Keratinocyte (primary cell): ENCODE measurements at regions not wholly inside any gene's neighbourhood (a gene's known extent, or its start where the extent isn't known, plus 50 kb on each side); places are given as distances from the start of the nearest gene placed in this dataset.
"Not testable (repeated sequence)": the region's sequence is repeated elsewhere in the genome, so short reads cannot be mapped to it uniquely, and the experiment has no call there.

Experiments used
- EZH2 ChIP-seq: IDR thresholded peaks from one replicate; pipeline ENCODE4 v1.6.1; 2012; ENCODE audit warnings: inconsistent platforms, mild to moderate bottlenecking, low read length, moderate library complexity
- TF ChIP-seq, protein P1 (sequence below), 3 experiments: IDR thresholded peaks in 1 of 3; conservative IDR thresholded peaks in 1 of 3; optimal IDR thresholded peaks in 1 of 3; 2 replicates in 2 of 3; 3 replicates in 1 of 3; pipeline versions ENCODE3 to v1.5.1; 2011; ENCODE audit warnings: low read length in 3 of 3, mild to moderate bottlenecking in 3 of 3, moderate library complexity in 2 of 3, control low read depth in 1 of 3, inconsistent platforms in 1 of 3; ENCODE audit not compliant: insufficient read depth in 2 of 3; ENCODE audit errors: extremely low read depth in 1 of 3

DNA sequence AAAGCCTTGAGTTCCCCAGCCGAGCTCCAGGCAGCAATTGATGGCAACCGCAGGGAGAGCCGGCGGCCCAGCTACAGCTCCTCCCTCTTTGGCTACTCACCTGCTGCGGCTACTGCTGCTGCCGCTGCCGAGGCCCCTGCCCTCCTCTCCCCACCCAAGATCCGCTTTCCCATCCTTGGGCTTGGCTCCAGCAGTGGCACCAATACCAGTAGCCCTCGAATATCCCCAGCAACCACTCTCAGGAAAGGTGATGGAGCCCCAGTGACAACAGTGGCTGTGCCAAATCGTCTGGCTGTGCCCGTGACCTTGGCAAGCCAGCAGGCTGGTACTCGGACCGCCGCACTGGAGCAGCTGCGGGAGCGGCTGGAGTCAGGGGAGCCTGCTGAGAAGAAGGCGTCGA, 298.0 kb upstream of the ADGRL2 start:
- TF ChIP-seq EZH2: not testable (repeated sequence)
- TF ChIP-seq, protein P1, sequence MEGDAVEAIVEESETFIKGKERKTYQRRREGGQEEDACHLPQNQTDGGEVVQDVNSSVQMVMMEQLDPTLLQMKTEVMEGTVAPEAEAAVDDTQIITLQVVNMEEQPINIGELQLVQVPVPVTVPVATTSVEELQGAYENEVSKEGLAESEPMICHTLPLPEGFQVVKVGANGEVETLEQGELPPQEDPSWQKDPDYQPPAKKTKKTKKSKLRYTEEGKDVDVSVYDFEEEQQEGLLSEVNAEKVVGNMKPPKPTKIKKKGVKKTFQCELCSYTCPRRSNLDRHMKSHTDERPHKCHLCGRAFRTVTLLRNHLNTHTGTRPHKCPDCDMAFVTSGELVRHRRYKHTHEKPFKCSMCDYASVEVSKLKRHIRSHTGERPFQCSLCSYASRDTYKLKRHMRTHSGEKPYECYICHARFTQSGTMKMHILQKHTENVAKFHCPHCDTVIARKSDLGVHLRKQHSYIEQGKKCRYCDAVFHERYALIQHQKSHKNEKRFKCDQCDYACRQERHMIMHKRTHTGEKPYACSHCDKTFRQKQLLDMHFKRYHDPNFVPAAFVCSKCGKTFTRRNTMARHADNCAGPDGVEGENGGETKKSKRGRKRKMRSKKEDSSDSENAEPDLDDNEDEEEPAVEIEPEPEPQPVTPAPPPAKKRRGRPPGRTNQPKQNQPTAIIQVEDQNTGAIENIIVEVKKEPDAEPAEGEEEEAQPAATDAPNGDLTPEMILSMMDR (optimal IDR thresholded peaks at IDR 0.05 in 1 of 3, IDR thresholded peaks at IDR 0.05 in 1 of 3, conservative IDR thresholded peaks at IDR 0.05 in 1 of 3; ENCODE audit: extremely low read depth in 1 of 3, insufficient read depth in 2 of 3, low read length in 3 of 3): not testable (repeated sequence)
